Body of pancreas (tissue), 4 donors: ENCODE measurements at regions not wholly inside any gene's neighbourhood (a gene's known extent, or its start where the extent isn't known, plus 50 kb on each side); places are given as distances from the start of the nearest gene placed in this dataset.

ENCODE experiments used
- CTCF ChIP-seq, 7 experiments: fragments of 450-650 bp in 4 of 7; fragments of 200-600 bp in 3 of 7; sonication (generic) in 3 of 7; IDR thresholded peaks; one replicate each; pipeline ENCODE4 v1.5.1; 2016 to 2019; ENCODE audit warnings: antibody characterized with exemption in 7 of 7
- POLR2A ChIP-seq, 3 donors: fragments of 450-650 bp; IDR thresholded peaks; one replicate each; pipeline ENCODE4 v1.6.1; 2016; ENCODE audit warnings: antibody characterized with exemption in 3 of 3, mild to moderate bottlenecking in 2 of 3

DNA sequence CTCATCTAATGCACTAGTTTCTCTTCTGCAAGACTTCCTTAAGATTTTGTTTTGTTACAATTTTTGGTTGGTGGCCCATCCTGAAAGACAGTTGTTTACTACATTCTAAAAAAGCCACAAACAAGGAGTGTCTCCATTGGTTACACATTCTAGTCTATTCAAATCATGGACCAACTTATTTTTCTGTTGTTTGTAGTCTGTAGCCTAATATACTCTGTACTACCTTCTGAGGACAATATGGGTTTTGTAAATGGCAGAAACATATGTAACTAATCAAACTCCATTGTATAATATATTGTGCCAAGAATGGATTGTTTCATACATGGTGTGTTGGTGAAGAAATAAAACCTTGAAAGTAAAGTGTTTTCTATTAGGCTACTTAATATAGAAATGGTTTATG is 79.5 kb upstream of the DHX40 start:
- TF ChIP-seq CTCF (IDR thresholded peaks at IDR 0.05) (no peak), POLR2A (IDR thresholded peaks at IDR 0.05) (no peak)
